ENCODE measurements at regions not wholly inside any gene's neighbourhood (a gene's known extent, or its start where the extent isn't known, plus 50 kb on each side); places are given as distances from the start of the nearest gene placed in this dataset.

DNA sequence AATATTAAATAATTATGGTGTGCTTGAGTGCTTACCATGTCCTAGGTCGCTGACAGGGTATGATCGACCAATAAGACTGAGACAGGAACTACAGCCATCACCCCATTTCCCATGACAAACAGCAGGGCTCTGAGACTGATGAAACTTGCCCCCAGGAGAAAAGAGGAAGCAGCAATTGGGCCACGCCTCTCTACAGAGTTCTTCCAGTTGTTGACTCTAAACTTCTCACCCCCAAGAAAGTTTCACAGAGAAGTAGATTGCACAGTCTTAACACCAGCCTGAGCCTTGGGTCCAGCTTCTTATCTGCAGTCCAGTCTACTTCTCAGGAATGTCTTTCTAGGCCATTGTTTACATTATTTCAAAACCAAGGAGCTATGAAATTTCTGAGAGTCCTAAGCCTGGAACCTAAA is 182.2 kb upstream of the ANKRD55 start:
- peak overlapping the region; percentile 60 for H3K27ac ChIP-seq (ENCODE audit: low read depth, low read length)
- H3K36me3 ChIP-seq (ENCODE audit: control insufficient read depth in 3 of 3, insufficient read depth in 3 of 3, low read length in 3 of 3): no peaks in the 10 kb centered on the region
- H3K4me1 ChIP-seq (ENCODE audit: control insufficient read depth in 3 of 3, insufficient read depth in 3 of 3, low read length in 3 of 3): peaks cover 0 to 2% (median 2%) of the 10 kb centered on the region in 3 donors
- no peaks in the 10 kb centered on the region for H3K27me3 ChIP-seq (ENCODE audit: control insufficient read depth in 3 of 3, insufficient read depth in 3 of 3, low read length in 3 of 3)
- H3K9ac ChIP-seq (ENCODE audit: low read depth in 1 of 3, low read length in 3 of 3): no peak overlapping the region
- H3K9me3 ChIP-seq (ENCODE audit: control insufficient read depth in 3 of 3, low read length in 3 of 3): peaks cover 0 to 2% (median 0%) of the 10 kb centered on the region in 3 donors
- no peak overlapping the region for H3K4me3 ChIP-seq (ENCODE audit: low read length in 3 of 3)

DNA sequence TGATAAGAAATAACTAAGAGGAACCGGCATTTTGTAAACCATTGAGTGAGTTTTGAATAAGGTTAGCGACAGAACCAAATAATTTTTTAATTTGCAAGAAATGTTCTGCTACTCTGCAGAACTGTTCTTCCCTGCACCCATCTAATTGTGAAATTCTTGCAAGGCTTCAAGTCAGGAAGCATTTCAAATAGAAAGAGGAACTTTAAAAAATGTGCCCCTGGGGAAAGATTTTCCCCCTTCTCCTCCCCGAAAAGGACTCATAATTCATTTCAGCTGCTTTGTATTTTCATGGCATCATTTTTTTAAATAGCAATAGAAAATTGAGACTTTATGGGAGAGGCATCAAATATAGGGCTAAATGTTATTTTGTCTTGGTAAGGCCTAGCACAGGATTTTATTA is 180.9 kb upstream of the ANKRD55 start:
- H3K9ac ChIP-seq (ENCODE audit: low read depth in 1 of 3, low read length in 3 of 3): no peak overlapping the region
- no peaks in the 10 kb centered on the region for H3K36me3 ChIP-seq (ENCODE audit: control insufficient read depth in 3 of 3, insufficient read depth in 3 of 3, low read length in 3 of 3)
- no peaks in the 10 kb centered on the region for H3K27me3 ChIP-seq (ENCODE audit: control insufficient read depth in 3 of 3, insufficient read depth in 3 of 3, low read length in 3 of 3)
- H3K9me3 ChIP-seq (ENCODE audit: control insufficient read depth in 3 of 3, low read length in 3 of 3): no peaks in the 10 kb centered on the region
- peak overlapping the region; percentile 60 for H3K27ac ChIP-seq (ENCODE audit: low read depth, low read length)
- H3K4me1 ChIP-seq (ENCODE audit: control insufficient read depth in 3 of 3, insufficient read depth in 3 of 3, low read length in 3 of 3): peaks cover 0 to 7% (median 2%) of the 10 kb centered on the region in 3 donors
- no peak overlapping the region for H3K4me3 ChIP-seq (ENCODE audit: low read length in 3 of 3)

DNA sequence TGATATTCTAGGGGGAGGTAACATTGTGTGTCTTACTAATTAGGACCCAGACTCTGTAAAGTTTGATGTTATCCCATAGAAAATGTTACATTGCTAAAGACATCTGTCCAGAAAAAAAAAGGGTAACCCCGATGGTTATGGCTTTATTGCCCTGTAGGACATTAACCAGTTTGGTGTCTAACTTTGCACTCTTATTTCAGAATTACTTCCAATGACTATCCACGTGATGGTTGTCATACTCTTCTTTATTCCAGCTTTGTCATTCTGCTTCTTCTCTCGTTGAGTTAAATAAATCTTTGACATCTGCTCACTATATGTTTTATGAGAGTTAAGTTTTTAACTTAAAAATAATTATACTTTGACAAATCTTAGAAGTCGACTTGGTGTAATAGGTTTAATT is 180.4 kb upstream of the ANKRD55 start:
- Histone ChIP-seq H3K9me3 (ENCODE audit: control insufficient read depth in 3 of 3, low read length in 3 of 3) (no peaks in the 10 kb centered on the region), H3K9ac (ENCODE audit: low read depth in 1 of 3, low read length in 3 of 3) (no peak overlapping the region), H3K4me3 (ENCODE audit: low read length in 3 of 3) (no peak overlapping the region), H3K27me3 (ENCODE audit: control insufficient read depth in 3 of 3, insufficient read depth in 3 of 3, low read length in 3 of 3) (no peaks in the 10 kb centered on the region), H3K36me3 (ENCODE audit: control insufficient read depth in 3 of 3, insufficient read depth in 3 of 3, low read length in 3 of 3) (no peaks in the 10 kb centered on the region), H3K27ac (ENCODE audit: low read depth, low read length) (peak overlapping the region; percentile 36), H3K4me1 (ENCODE audit: control insufficient read depth in 3 of 3, insufficient read depth in 3 of 3, low read length in 3 of 3) (peaks cover 0 to 7% (median 2%) of the 10 kb centered on the region in 3 donors)

DNA sequence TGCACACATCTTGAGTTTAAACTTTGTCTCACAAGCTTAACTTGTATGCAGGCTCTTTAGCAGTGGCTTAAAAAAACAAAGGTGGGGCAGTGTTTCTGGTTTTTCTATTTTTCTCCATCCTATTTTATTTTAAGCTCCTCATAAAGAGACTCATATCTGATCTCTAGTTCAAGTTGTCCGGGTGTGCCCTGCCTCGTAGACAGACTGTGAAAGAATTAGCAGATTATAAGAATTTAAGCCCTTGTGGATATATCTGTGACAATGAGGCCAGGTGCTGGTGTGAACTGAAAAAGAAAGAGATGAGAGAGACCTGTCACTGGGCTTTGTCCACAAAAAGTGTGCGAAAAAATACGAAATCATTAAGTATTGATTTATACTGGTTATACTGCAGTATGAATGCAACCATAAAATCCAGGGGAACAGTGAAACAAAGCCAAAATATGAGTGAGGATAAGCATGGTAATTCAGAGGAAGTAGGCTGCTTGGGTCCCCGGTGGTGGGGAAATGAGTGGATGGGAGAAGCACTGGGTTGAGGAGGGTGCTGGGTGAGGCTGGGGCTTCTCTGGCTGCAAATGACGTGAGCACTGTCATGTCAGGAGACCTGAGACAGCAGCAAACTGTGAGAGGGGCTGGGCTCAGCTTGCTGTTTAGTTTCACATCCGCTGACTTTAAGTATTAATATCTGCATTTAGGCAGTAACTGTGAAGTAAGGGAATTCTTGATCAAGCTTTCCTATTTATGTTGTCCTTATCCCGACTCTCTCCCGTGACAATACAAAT is 179.7 kb upstream of the ANKRD55 start:
- H3K4me3 ChIP-seq (ENCODE audit: low read length in 3 of 3): no peak overlapping the region
- H3K4me1 ChIP-seq (ENCODE audit: control insufficient read depth in 3 of 3, insufficient read depth in 3 of 3, low read length in 3 of 3): peaks cover 0 to 7% (median 2%) of the 10 kb centered on the region in 3 donors
- no peaks in the 10 kb centered on the region for H3K36me3 ChIP-seq (ENCODE audit: control insufficient read depth in 3 of 3, insufficient read depth in 3 of 3, low read length in 3 of 3)
- no peaks in the 10 kb centered on the region for H3K9me3 ChIP-seq (ENCODE audit: control insufficient read depth in 3 of 3, low read length in 3 of 3)
- peak overlapping the region; percentile 36 for H3K27ac ChIP-seq (ENCODE audit: low read depth, low read length)
- H3K27me3 ChIP-seq (ENCODE audit: control insufficient read depth in 3 of 3, insufficient read depth in 3 of 3, low read length in 3 of 3): no peaks in the 10 kb centered on the region
- H3K9ac ChIP-seq (ENCODE audit: low read depth in 1 of 3, low read length in 3 of 3): no peak overlapping the region

DNA sequence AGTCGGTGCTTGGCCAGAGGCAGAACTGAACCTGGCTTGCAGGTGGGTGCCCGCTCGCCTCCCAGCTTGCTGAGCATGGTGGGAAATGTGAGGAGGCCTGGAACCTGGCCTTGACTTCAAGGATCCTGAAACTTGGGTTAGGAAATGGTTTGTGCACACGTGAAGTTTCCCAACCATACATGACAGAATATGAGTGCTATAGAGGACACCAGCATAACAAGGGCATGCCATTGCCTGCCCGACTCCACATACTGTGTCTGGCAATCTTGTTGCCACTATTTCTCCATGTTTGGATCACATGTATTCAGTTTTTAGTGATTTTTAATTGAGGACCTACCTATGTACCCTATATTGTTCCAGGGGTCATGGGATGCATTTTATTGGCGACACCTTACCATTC is 177.6 kb upstream of the ANKRD55 start:
- Histone ChIP-seq H3K4me3 (ENCODE audit: low read length in 3 of 3) (no peak overlapping the region), H3K27me3 (ENCODE audit: control insufficient read depth in 3 of 3, insufficient read depth in 3 of 3, low read length in 3 of 3) (no peaks in the 10 kb centered on the region), H3K36me3 (ENCODE audit: control insufficient read depth in 3 of 3, insufficient read depth in 3 of 3, low read length in 3 of 3) (no peaks in the 10 kb centered on the region), H3K27ac (ENCODE audit: low read depth, low read length) (no peak overlapping the region), H3K4me1 (ENCODE audit: control insufficient read depth in 3 of 3, insufficient read depth in 3 of 3, low read length in 3 of 3) (peaks cover 0 to 7% (median 2%) of the 10 kb centered on the region in 3 donors), H3K9me3 (ENCODE audit: control insufficient read depth in 3 of 3, low read length in 3 of 3) (no peaks in the 10 kb centered on the region), H3K9ac (ENCODE audit: low read depth in 1 of 3, low read length in 3 of 3) (no peak overlapping the region)

DNA sequence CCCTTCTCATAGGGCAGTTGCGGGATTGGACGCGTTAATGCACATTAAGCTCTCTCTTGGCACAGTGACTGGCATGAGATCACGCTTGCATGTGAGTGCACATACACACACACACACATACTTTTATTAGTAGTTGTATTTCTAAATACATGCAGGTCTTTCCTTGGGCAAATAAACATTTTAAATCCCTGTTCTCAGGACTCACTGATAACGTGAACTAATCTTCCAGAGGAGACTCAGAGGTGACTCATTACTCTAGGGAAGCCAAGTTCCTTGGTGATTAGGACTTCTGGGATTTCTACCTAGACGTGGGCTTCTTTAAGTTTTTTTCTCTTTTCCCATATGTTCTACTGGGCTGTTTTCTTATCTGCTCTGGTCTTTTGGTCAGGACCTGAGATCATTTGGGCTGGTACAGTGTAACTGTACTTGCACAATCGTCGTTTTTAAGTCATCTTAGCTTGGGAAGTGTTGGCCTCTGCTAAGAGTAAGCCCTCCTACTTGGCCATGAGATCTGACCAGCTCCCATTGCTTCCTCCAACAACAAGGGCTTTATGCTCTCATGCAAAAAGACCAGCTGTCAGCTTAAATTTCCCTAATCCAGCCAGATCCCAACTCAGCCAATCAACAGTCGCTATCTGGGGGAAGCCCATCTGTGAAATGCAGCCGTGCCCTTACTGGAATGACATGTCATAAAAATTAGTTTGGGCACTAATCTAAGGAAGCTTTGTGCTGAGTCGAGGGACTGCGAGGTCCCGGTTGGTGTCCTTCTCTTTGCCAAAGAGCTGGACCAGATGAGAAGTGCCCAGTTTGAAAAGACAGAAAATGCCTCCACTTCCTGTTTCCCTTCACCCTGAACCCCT is 176.4 kb upstream of the ANKRD55 start:
- Histone ChIP-seq H3K36me3 (ENCODE audit: control insufficient read depth in 3 of 3, insufficient read depth in 3 of 3, low read length in 3 of 3) (no peaks in the 10 kb centered on the region), H3K4me3 (ENCODE audit: low read length in 3 of 3) (no peak overlapping the region), H3K9me3 (ENCODE audit: control insufficient read depth in 3 of 3, low read length in 3 of 3) (no peaks in the 10 kb centered on the region), H3K27ac (ENCODE audit: low read depth, low read length) (peak overlapping the region; percentile 9), H3K27me3 (ENCODE audit: control insufficient read depth in 3 of 3, insufficient read depth in 3 of 3, low read length in 3 of 3) (no peaks in the 10 kb centered on the region), H3K9ac (ENCODE audit: low read depth in 1 of 3, low read length in 3 of 3) (no peak overlapping the region), H3K4me1 (ENCODE audit: control insufficient read depth in 3 of 3, insufficient read depth in 3 of 3, low read length in 3 of 3) (peaks cover 0 to 5% (median 2%) of the 10 kb centered on the region in 3 donors)

DNA sequence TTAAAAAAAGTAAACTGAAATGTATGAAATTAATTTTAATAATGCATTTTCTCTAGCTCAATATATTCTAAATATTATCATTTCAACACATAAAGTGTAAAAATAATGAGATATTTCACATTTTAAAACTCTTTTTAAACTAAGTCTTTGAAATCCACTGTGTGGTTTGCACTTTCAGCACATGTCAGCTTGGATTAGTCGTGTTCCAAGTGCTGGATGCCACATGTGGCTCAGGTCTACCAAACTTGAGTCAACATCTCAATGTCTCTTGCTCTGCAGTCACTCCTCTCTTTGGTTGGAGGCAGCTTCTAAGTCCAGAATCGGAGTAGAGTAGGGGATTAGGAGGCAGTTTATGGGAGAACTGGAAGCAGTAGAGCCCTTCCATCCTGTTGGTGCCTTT is 173.7 kb upstream of the ANKRD55 start:
- Histone ChIP-seq H3K9ac (ENCODE audit: low read depth in 1 of 3, low read length in 3 of 3) (no peak overlapping the region), H3K36me3 (ENCODE audit: control insufficient read depth in 3 of 3, insufficient read depth in 3 of 3, low read length in 3 of 3) (no peaks in the 10 kb centered on the region), H3K27me3 (ENCODE audit: control insufficient read depth in 3 of 3, insufficient read depth in 3 of 3, low read length in 3 of 3) (no peaks in the 10 kb centered on the region), H3K27ac (ENCODE audit: low read depth, low read length) (no peak overlapping the region), H3K4me3 (ENCODE audit: low read length in 3 of 3) (no peak overlapping the region), H3K9me3 (ENCODE audit: control insufficient read depth in 3 of 3, low read length in 3 of 3) (no peaks in the 10 kb centered on the region), H3K4me1 (ENCODE audit: control insufficient read depth in 3 of 3, insufficient read depth in 3 of 3, low read length in 3 of 3) (peaks cover 0 to 5% (median 0%) of the 10 kb centered on the region in 3 donors)

DNA sequence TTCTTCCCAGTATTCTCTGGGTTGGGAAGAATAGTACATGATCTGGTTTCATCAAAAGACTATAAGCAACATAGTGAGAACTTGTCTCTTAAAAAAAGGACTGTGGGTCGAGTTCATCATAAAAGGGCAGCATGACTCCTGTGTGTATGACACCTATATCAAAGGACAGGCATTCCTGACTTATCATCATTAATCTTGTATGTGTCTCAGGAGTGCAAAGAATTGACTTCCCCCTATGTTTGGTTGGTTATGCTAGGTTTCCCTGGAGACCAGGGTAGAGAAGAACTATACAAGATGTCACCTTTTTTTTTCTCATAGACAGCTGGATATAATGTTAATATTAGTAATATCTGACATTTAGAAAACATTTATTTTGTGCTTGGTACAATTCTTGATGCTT is 173.1 kb upstream of the ANKRD55 start:
- H3K36me3 ChIP-seq (ENCODE audit: control insufficient read depth in 3 of 3, insufficient read depth in 3 of 3, low read length in 3 of 3): no peaks in the 10 kb centered on the region
- H3K4me3 ChIP-seq (ENCODE audit: low read length in 3 of 3): no peak overlapping the region
- H3K9me3 ChIP-seq (ENCODE audit: control insufficient read depth in 3 of 3, low read length in 3 of 3): no peaks in the 10 kb centered on the region
- no peak overlapping the region for H3K9ac ChIP-seq (ENCODE audit: low read depth in 1 of 3, low read length in 3 of 3)
- H3K27ac ChIP-seq (ENCODE audit: low read depth, low read length): no peak overlapping the region
- no peaks in the 10 kb centered on the region for H3K27me3 ChIP-seq (ENCODE audit: control insufficient read depth in 3 of 3, insufficient read depth in 3 of 3, low read length in 3 of 3)
- H3K4me1 ChIP-seq (ENCODE audit: control insufficient read depth in 3 of 3, insufficient read depth in 3 of 3, low read length in 3 of 3): peaks cover 0 to 5% (median 0%) of the 10 kb centered on the region in 3 donors

DNA sequence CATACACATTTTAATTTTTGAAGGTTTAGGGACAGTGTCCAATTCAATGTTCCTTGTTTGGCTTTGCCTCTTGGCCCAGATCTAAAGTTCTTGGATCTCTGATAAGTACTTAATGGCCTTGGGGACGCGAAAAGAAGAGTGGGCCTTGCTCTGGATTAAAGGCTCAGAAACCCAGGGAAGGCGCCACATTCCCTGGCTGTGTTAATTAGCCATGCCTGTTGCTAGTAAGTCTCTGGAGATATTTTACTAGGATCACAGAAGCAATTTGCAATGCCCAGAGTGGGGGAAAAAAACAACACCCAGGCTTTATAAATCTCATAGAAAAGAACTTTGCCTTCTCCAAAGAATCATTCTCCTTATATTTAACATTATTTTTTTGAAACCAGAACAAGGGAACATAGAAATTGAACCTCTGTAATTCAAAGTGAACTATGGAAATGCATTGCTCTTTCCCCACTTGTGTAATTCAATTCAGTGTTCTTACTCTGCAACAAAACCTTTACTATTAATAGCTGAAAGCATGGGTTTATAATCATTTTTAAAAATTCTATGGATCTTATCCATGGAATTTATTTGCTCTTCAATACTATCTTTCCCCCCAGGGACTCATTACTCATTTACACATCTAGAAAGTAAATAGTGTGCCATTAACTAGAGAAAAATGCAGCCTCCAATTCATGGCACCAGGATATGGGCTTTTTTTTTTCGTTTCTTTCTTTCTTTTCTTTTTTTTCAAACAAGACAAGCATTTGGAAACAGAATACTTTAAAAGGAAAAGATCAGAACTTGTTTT is 172.2 kb upstream of the ANKRD55 start:
- Histone ChIP-seq H3K27ac (ENCODE audit: low read depth, low read length) (no peak overlapping the region), H3K9me3 (ENCODE audit: control insufficient read depth in 3 of 3, low read length in 3 of 3) (no peaks in the 10 kb centered on the region), H3K36me3 (ENCODE audit: control insufficient read depth in 3 of 3, insufficient read depth in 3 of 3, low read length in 3 of 3) (no peaks in the 10 kb centered on the region), H3K9ac (ENCODE audit: low read depth in 1 of 3, low read length in 3 of 3) (no peak overlapping the region), H3K4me1 (ENCODE audit: control insufficient read depth in 3 of 3, insufficient read depth in 3 of 3, low read length in 3 of 3) (peaks cover 0 to 5% (median 0%) of the 10 kb centered on the region in 3 donors), H3K27me3 (ENCODE audit: control insufficient read depth in 3 of 3, insufficient read depth in 3 of 3, low read length in 3 of 3) (no peaks in the 10 kb centered on the region), H3K4me3 (ENCODE audit: low read length in 3 of 3) (no peak overlapping the region)
